ENCODE measurements at regions not wholly inside any gene's neighbourhood (a gene's known extent, or its start where the extent isn't known, plus 50 kb on each side); places are given as distances from the start of the nearest gene placed in this dataset.

DNA sequence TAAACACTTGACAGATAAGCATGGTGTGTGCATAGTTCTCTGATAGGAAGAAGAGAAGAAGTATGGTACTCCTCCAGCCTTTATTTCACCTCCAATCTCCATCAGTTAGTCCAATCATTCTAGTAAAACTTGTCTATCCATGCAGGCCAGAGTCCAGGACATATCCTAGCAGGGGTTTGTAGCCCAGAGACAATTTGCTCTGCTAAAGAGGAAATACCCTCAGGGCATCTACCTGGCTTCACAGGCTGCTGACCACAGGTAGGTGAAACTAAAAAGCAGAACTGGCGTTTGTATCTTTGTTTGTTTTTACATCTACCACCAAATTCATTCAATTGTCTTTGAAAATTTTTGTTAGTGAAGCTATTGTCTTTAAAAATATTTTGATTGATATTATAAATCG is 717.6 kb downstream of the FSCB start:
- TF ChIP-seq, protein P1, sequence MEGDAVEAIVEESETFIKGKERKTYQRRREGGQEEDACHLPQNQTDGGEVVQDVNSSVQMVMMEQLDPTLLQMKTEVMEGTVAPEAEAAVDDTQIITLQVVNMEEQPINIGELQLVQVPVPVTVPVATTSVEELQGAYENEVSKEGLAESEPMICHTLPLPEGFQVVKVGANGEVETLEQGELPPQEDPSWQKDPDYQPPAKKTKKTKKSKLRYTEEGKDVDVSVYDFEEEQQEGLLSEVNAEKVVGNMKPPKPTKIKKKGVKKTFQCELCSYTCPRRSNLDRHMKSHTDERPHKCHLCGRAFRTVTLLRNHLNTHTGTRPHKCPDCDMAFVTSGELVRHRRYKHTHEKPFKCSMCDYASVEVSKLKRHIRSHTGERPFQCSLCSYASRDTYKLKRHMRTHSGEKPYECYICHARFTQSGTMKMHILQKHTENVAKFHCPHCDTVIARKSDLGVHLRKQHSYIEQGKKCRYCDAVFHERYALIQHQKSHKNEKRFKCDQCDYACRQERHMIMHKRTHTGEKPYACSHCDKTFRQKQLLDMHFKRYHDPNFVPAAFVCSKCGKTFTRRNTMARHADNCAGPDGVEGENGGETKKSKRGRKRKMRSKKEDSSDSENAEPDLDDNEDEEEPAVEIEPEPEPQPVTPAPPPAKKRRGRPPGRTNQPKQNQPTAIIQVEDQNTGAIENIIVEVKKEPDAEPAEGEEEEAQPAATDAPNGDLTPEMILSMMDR (IDR thresholded peaks at IDR 0.05; ENCODE audit: low read depth, low read length) = no peak
- no peak for TF ChIP-seq POLR2A (IDR thresholded peaks at IDR 0.05; ENCODE audit: extremely low read depth, insufficient read length)

All from NB4 (cell line).